ENCODE measurements at regions not wholly inside any gene's neighbourhood (a gene's known extent, or its start where the extent isn't known, plus 50 kb on each side); places are given as distances from the start of the nearest gene placed in this dataset.

GRCh38 chr3:67783281-67784250, 129.2 kb upstream of the SUCLG2 start:
- no peak for TF ChIP-seq CTCF (IDR thresholded peaks at IDR 0.05; ENCODE audit: low read depth, low read length, poor library complexity, severe bottlenecking)
- TF ChIP-seq EZH2phosphoT487 (IDR thresholded peaks at IDR 0.05; ENCODE audit: borderline replicate concordance, low read length) = no peak
